H1 (cell line): ENCODE measurements at regions not wholly inside any gene's neighbourhood (a gene's known extent, or its start where the extent isn't known, plus 50 kb on each side); places are given as distances from the start of the nearest gene placed in this dataset.
"Not testable (repeated sequence)": the region's sequence is repeated elsewhere in the genome, so short reads cannot be mapped to it uniquely, and the experiment has no call there.

ENCODE experiments used
- CTCF ChIA-PET: fragments of 300-600 bp; sonication (Branson Sonifier 250); formaldehyde crosslinking; loops from one replicate; lab custom pipeline; 2021; ENCODE audit not compliant: partially characterized antibody; lab: Charles Lee
- POLR2A ChIA-PET: fragments of 300-600 bp; sonication (Branson Sonifier 250); formaldehyde crosslinking; loops from one replicate; lab custom pipeline; 2021; ENCODE audit warnings: inconsistent platforms; ENCODE audit not compliant: partially characterized antibody; lab: Charles Lee
- DNase-seq, 2 experiments: peaks; one replicate each; pipeline versions ENCODE4 v3.0.0 to v3.0.0-alpha.2; 2010 to 2022; ENCODE audit warnings: low spot score in 2 of 2, low read depth in 1 of 2, mixed read lengths in 1 of 2
- FAIRE-seq: peaks from 2 replicates; lab custom pipeline; 2011; peaks lifted over from hg19 to GRCh38; lab: Jason Lieb, UNC
- H2AFZ ChIP-seq: 2 replicates; pipeline ENCODE4 v1.8.1; 2012; ENCODE audit warnings: low read length, inconsistent platforms
- H2AK5ac ChIP-seq: 2 replicates; pipeline ENCODE4 v1.6.1; 2013; ENCODE audit warnings: low read depth, low read length
- H2BK120ac ChIP-seq: replicated peaks from 2 replicates; pipeline ENCODE3; 2013; ENCODE audit warnings: low read depth, low read length, inconsistent platforms
- H2BK12ac ChIP-seq: 2 replicates; pipeline ENCODE4 v1.6.1; 2013; ENCODE audit warnings: low read depth, low read length
- H2BK15ac ChIP-seq: 2 replicates; pipeline ENCODE4 v1.6.1; 2013; ENCODE audit warnings: low read length
- H2BK20ac ChIP-seq: 2 replicates; pipeline ENCODE4 v1.6.1; 2013; ENCODE audit warnings: low read length
- H2BK5ac ChIP-seq: 2 replicates; pipeline ENCODE4 v1.6.1; 2013; ENCODE audit warnings: low read depth, low read length
- H3K14ac ChIP-seq: 2 replicates; pipeline ENCODE4 v1.6.1; 2013; ENCODE audit warnings: inconsistent platforms; ENCODE audit not compliant: insufficient read length
- H3K18ac ChIP-seq: 2 replicates; pipeline ENCODE4 v1.6.1; 2013; ENCODE audit warnings: low read length; ENCODE audit errors: extremely low read depth
- H3K23ac ChIP-seq: 2 replicates; pipeline ENCODE4 v1.6.1; 2013; ENCODE audit warnings: inconsistent platforms; ENCODE audit not compliant: insufficient read length
- H3K23me2 ChIP-seq: 2 replicates; pipeline ENCODE4 v1.6.1; 2013; ENCODE audit warnings: low read depth, low read length
- H3K27ac ChIP-seq: 2 replicates; pipeline ENCODE4 v1.6.1; 2011; ENCODE audit warnings: low read depth, low read length, inconsistent platforms
- H3K27me3 ChIP-seq, 4 experiments: replicated peaks in 1 of 4; 1 replicate in 1 of 4; 2 replicates in 3 of 4; pipeline versions ENCODE4 v1.6.1 to v1.8.1; 2011 to 2013; ENCODE audit warnings: low read length in 3 of 4, mild to moderate bottlenecking in 3 of 4, inconsistent platforms in 2 of 4, mixed read lengths in 2 of 4, moderate library complexity in 1 of 4; ENCODE audit not compliant: control insufficient read depth in 3 of 4, insufficient read depth in 3 of 4; ENCODE audit errors: extremely low read depth in 1 of 4
- H3K36me3 ChIP-seq, 4 experiments: 2 replicates each; pipeline versions ENCODE4 v1.6.1 to v1.8.1; 2011 to 2013; ENCODE audit warnings: mild to moderate bottlenecking in 4 of 4, low read length in 3 of 4, moderate library complexity in 2 of 4, control low read depth in 1 of 4, inconsistent platforms in 1 of 4; ENCODE audit not compliant: insufficient read depth in 4 of 4, control insufficient read depth in 2 of 4
- H3K4ac ChIP-seq: replicated peaks from 2 replicates; pipeline ENCODE3; 2013; ENCODE audit warnings: low read length, low read depth, mixed read lengths, inconsistent platforms; ENCODE audit not compliant: insufficient read length
- H3K4me1 ChIP-seq, 4 experiments: replicated peaks in 1 of 4; 1 replicate in 1 of 4; 2 replicates in 3 of 4; pipeline versions ENCODE4 v1.6.1 to v1.8.1; 2011 to 2013; ENCODE audit warnings: low read length in 3 of 4, inconsistent platforms in 2 of 4, mixed read lengths in 1 of 4; ENCODE audit not compliant: insufficient read depth in 4 of 4, control insufficient read depth in 3 of 4
- H3K4me2 ChIP-seq, 2 experiments: 2 replicates each; pipeline versions ENCODE4 v1.6.1 to v1.8.1; 2011 to 2013; ENCODE audit warnings: low read depth in 2 of 2, low read length in 2 of 2, control low read depth in 1 of 2, inconsistent platforms in 1 of 2, mild to moderate bottlenecking in 1 of 2; ENCODE audit not compliant: insufficient read depth in 1 of 2
- H3K4me3 ChIP-seq, 4 experiments: fragments of 200-600, 300-600 bp in 1 of 4; sonication (generic), shearing (Covaris generic), sonication (Bioruptor Twin) in 1 of 4; 2 replicates each; pipeline versions ENCODE4 v1.5.1 to v1.8.1; 2011 to 2016; ENCODE audit warnings: low read length in 4 of 4, low read depth in 3 of 4, control low read depth in 2 of 4, inconsistent platforms in 2 of 4, mild to moderate bottlenecking in 2 of 4, mixed read lengths in 1 of 4, moderate library complexity in 1 of 4; ENCODE audit not compliant: insufficient read depth in 2 of 4; ENCODE audit errors: extremely low read depth in 1 of 4
- H3K56ac ChIP-seq: replicated peaks from 2 replicates; pipeline ENCODE3; 2013; ENCODE audit warnings: low read depth, mild to moderate bottlenecking, mixed read lengths, low read length, inconsistent platforms; ENCODE audit not compliant: insufficient read length
- H3K79me1 ChIP-seq: 2 replicates; pipeline ENCODE4 v1.6.1; 2013; ENCODE audit warnings: low read depth, low read length, control low read depth
- H3K79me2 ChIP-seq, 2 experiments: 2 replicates each; pipeline versions ENCODE4 v1.6.1 to v1.8.1; 2012 to 2013; ENCODE audit warnings: low read length in 2 of 2, mild to moderate bottlenecking in 2 of 2, inconsistent platforms in 1 of 2; ENCODE audit not compliant: insufficient read depth in 2 of 2, control insufficient read depth in 1 of 2
- H3K9ac ChIP-seq, 4 experiments: replicated peaks in 1 of 4; 1 replicate in 1 of 4; 2 replicates in 3 of 4; pipeline versions ENCODE4 v1.6.1 to v1.8.1; 2011 to 2013; ENCODE audit warnings: low read depth in 3 of 4, low read length in 3 of 4, control low read depth in 2 of 4, mild to moderate bottlenecking in 2 of 4, moderate library complexity in 2 of 4, inconsistent platforms in 1 of 4; ENCODE audit errors: extremely low read depth in 1 of 4
- H3K9me3 ChIP-seq, 2 experiments: 2 replicates each; pipeline versions ENCODE4 v1.6.1 to v1.8.1; 2012 to 2013; ENCODE audit warnings: mild to moderate bottlenecking in 2 of 2, moderate library complexity in 2 of 2, control low read depth in 1 of 2, inconsistent platforms in 1 of 2, low read depth in 1 of 2, low read length in 1 of 2, mixed read lengths in 1 of 2; ENCODE audit not compliant: insufficient read depth in 2 of 2
- H4K20me1 ChIP-seq, 2 experiments: replicated peaks in 1 of 2; 2 replicates each; pipeline versions ENCODE3 to v1.8.1; 2011 to 2013; ENCODE audit warnings: inconsistent platforms in 2 of 2, low read length in 2 of 2, mild to moderate bottlenecking in 1 of 2; ENCODE audit not compliant: insufficient read depth in 2 of 2, control insufficient read depth in 1 of 2
- H4K5ac ChIP-seq: 2 replicates; pipeline ENCODE4 v1.6.1; 2013; ENCODE audit warnings: low read length, low read depth, mixed read lengths, inconsistent platforms; ENCODE audit not compliant: insufficient read length
- H4K8ac ChIP-seq: 2 replicates; pipeline ENCODE4 v1.8.0; 2013; ENCODE audit warnings: mild to moderate bottlenecking, moderate library complexity, low read length, inconsistent platforms; ENCODE audit not compliant: insufficient read depth; ENCODE audit errors: extremely low read depth
- H4K91ac ChIP-seq: replicated peaks from 2 replicates; pipeline ENCODE3; 2013; ENCODE audit warnings: low read length, mixed read lengths, inconsistent platforms; ENCODE audit not compliant: insufficient read length
- CBX5 ChIP-seq: fragments of 300-800, 300-1000 bp; sonication (generic); IDR thresholded peaks from 2 replicates; pipeline ENCODE4 v1.7.1; 2016; ENCODE audit warnings: antibody characterized with exemption, low read length, low read depth
- CHD2 ChIP-seq: IDR thresholded peaks from 2 replicates; pipeline ENCODE4 v1.6.1; 2012; ENCODE audit warnings: low read length, improper control_type of control experiment
- KDM4A ChIP-seq: IDR thresholded peaks from one replicate; pipeline ENCODE4 v1.7.1; 2012; ENCODE audit warnings: low read depth, mild to moderate bottlenecking, moderate library complexity, low read length, inconsistent platforms; ENCODE audit not compliant: severe bottlenecking
- POLR2AphosphoS5 ChIP-seq: IDR thresholded peaks from 2 replicates; pipeline ENCODE4 v1.6.1; 2011; ENCODE audit warnings: low read depth, low read length
- WGBS, 2 experiments: shearing (Covaris generic) in 1 of 2; methylation state at CpG; one replicate each; pipeline versions ENCODE4 v1.1.6 to v1.1.7; 2013 to 2015; ENCODE audit warnings: low lambda C conversion rate in 2 of 2, mixed read lengths in 2 of 2, inconsistent platforms in 1 of 2, low coverage in 1 of 2, missing lambda C conversion rate in 1 of 2; ENCODE audit not compliant: insufficient replicate concordance in 2 of 2, insufficient coverage in 1 of 2, insufficient read length in 1 of 2; ENCODE audit errors: extremely low coverage in 1 of 2, missing lambda C conversion rate in 1 of 2; 5-methylcytosine and 5-hydroxymethylcytosine counted together
- TF ChIP-seq, protein P1 (sequence below): IDR thresholded peaks from 2 replicates; pipeline ENCODE4 v1.6.1; 2012; ENCODE audit warnings: inconsistent platforms

DNA sequence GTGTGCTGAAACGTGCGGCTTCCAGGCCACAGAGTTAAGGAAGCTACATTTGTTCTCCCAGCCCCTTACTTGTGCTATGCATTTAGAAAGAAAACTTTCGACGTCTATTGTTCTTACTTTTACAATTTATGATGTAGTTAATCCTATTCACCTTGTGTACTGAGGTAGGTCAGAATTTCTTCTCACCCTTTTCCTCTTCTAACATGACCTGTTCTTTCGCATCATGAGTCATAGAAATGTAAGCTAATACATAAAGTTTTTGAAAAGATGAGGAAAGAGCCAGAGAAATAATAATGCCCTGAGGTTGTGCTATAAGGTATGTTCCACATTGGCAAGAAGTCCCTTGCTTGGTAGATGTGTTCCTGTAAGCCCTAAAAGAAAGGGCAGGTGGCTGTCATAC lies 298.3 kb downstream of the TRIML1 start (continued):
- TF ChIP-seq POLR2AphosphoS5 (no peak), CHD2 (no peak), KDM4A (no peak), CBX5 (no peak)
- TF ChIP-seq, protein P1, sequence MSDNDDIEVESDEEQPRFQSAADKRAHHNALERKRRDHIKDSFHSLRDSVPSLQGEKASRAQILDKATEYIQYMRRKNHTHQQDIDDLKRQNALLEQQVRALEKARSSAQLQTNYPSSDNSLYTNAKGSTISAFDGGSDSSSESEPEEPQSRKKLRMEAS, result no peak

DNA sequence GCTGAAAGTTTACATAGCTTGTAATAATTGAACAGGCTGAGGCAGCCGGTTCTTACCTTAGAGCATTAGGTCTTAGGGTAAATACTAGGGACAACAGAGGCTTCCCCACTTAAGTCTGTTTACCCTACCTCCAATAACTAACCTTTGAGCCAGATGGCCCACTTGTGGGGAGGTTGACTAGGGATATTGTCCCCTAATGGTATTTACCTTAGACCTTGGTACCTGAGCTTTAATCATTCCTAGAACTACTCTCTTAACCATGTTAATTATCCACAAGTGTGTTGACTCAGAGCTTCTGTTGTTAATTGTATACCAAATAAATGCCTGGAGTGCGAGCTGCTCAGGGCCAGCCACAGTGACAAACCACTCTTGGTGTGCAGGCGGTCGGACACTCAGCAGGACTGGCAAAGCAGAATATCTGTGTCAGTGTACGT lies 299.2 kb downstream of the TRIML1 start:
- H3K4me1 ChIP-seq, H3K4me3 ChIP-seq, H3K36me3 ChIP-seq, H3K4me2 ChIP-seq, H3K9me3 ChIP-seq, H2BK120ac ChIP-seq, DNase-seq, H3K14ac ChIP-seq, H2AFZ ChIP-seq, H2BK20ac ChIP-seq, CTCF ChIA-PET, H4K91ac ChIP-seq, H3K27ac ChIP-seq, H4K20me1 ChIP-seq, H3K9ac ChIP-seq, H3K23ac ChIP-seq, H4K8ac ChIP-seq, H3K4ac ChIP-seq, H2BK15ac ChIP-seq, H3K56ac ChIP-seq, H3K27me3 ChIP-seq, H2BK12ac ChIP-seq, H3K79me1 ChIP-seq, H3K18ac ChIP-seq, POLR2A ChIA-PET, H2AK5ac ChIP-seq, H4K5ac ChIP-seq, H2BK5ac ChIP-seq, H3K23me2 ChIP-seq, H3K79me2 ChIP-seq, FAIRE-seq: not testable (repeated sequence)
- 92% methylated on average over 5 of the region's 5 CpGs; no CpG with 5 or more reads in 1 of the 2 experiments for WGBS, 2 experiments
